22Rv1 (cell line): ENCODE measurements at regions not wholly inside any gene's neighbourhood (a gene's known extent, or its start where the extent isn't known, plus 50 kb on each side); places are given as distances from the start of the nearest gene placed in this dataset.

ENCODE experiments used
- ZFX ChIP-seq: fragments of 450-650 bp; IDR thresholded peaks from 2 replicates; pipeline ENCODE4 v1.6.1; 2017; ENCODE audit warnings: antibody characterized with exemption, borderline replicate concordance
- TF ChIP-seq, protein P1 (sequence below): fragments of 450-650 bp; IDR thresholded peaks from 2 replicates; pipeline ENCODE4 v1.5.1; 2017; ENCODE audit warnings: mild to moderate bottlenecking

DNA sequence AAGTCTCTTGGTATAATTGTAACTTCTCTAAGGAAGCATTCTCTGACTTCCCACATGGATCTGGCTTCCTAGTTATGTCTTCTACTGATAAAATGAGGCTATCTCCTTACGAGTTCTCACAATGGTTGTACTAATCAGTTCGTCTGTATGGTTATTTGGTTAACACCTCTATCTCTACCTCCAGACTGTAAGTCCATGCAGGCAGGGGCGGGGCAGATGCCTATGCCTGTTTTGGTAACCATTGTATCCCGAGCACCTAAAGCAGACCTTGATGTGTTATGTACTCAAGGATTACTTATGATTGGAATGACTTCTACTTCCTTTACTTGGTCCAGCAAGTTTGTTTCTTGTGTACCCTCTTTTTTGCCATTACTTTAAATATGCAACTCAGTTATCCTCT is 125.0 kb upstream of the PITX1 start:
- TF ChIP-seq, protein P1, sequence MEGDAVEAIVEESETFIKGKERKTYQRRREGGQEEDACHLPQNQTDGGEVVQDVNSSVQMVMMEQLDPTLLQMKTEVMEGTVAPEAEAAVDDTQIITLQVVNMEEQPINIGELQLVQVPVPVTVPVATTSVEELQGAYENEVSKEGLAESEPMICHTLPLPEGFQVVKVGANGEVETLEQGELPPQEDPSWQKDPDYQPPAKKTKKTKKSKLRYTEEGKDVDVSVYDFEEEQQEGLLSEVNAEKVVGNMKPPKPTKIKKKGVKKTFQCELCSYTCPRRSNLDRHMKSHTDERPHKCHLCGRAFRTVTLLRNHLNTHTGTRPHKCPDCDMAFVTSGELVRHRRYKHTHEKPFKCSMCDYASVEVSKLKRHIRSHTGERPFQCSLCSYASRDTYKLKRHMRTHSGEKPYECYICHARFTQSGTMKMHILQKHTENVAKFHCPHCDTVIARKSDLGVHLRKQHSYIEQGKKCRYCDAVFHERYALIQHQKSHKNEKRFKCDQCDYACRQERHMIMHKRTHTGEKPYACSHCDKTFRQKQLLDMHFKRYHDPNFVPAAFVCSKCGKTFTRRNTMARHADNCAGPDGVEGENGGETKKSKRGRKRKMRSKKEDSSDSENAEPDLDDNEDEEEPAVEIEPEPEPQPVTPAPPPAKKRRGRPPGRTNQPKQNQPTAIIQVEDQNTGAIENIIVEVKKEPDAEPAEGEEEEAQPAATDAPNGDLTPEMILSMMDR: no peak
- TF ChIP-seq ZFX: no peak
